Epithelial cell of esophagus (primary cell): ENCODE measurements at regions not wholly inside any gene's neighbourhood (a gene's known extent, or its start where the extent isn't known, plus 50 kb on each side); places are given as distances from the start of the nearest gene placed in this dataset.
A peak's percentile ranks its signal among the peaks of the same experiment; 100 is the strongest.

Experiments used
- DNase-seq: peaks from one replicate; pipeline ENCODE4 v3.0.0; 2010; ENCODE audit warnings: low read depth
- H3K4me3 ChIP-seq: 2 replicates; pipeline ENCODE4 v1.5.1; 2011; ENCODE audit warnings: mild to moderate bottlenecking, low read length, control low read depth
- CTCF ChIP-seq: IDR thresholded peaks from 2 replicates; pipeline ENCODE4 v1.5.1; 2011; ENCODE audit warnings: low read depth, mild to moderate bottlenecking, low read length, control low read depth, inconsistent platforms; ENCODE audit not compliant: insufficient read depth; ENCODE audit errors: missing control alignments

GRCh38 chr5:143653256-143653655 lies 158.7 kb upstream of the HMHB1 start:
- no peak overlapping the region for H3K4me3 ChIP-seq
- DNase-seq, result peak; percentile 90
- no peak for TF ChIP-seq CTCF

- TF ChIP-seq CTCF, result no peak
- DNase-seq, result peak; percentile 44
- H3K4me3 ChIP-seq, result no peak overlapping the region
Observed at GRCh38 chr5:143652108-143652700, 159.8 kb upstream of the HMHB1 start.

GRCh38 chr5:143649937-143650621 lies 161.9 kb upstream of the HMHB1 start:
- DNase-seq, result no peak
- no peak overlapping the region for H3K4me3 ChIP-seq
- no peak for TF ChIP-seq CTCF

GRCh38 chr5:143648696-143649095 lies 163.3 kb upstream of the HMHB1 start:
- peak; percentile 13 for TF ChIP-seq CTCF
- H3K4me3 ChIP-seq, result no peak overlapping the region
- DNase-seq, result peak; percentile 19

- no peak overlapping the region for H3K4me3 ChIP-seq
- TF ChIP-seq CTCF, result no peak
- no peak for DNase-seq
Observed at GRCh38 chr5:143646961-143647360, 165.0 kb upstream of the HMHB1 start.

GRCh38 chr5:143645356-143645755 lies 166.6 kb upstream of the HMHB1 start:
- H3K4me3 ChIP-seq, result no peak overlapping the region
- TF ChIP-seq CTCF, result no peak
- DNase-seq, result no peak

GRCh38 chr5:143644727-143645126 lies 167.2 kb upstream of the HMHB1 start:
- no peak for DNase-seq
- H3K4me3 ChIP-seq, result no peak overlapping the region
- no peak for TF ChIP-seq CTCF
